Ovary (tissue), 7 donors: ENCODE measurements at regions not wholly inside any gene's neighbourhood (a gene's known extent, or its start where the extent isn't known, plus 50 kb on each side); places are given as distances from the start of the nearest gene placed in this dataset.

Experiments used
- DNase-seq, 5 donors: peaks; one replicate each; pipeline ENCODE4 v3.0.0-alpha.2; 2019 to 2020
- H3K27ac ChIP-seq, 2 donors: fragments of 200-600 bp; one replicate each; pipeline versions ENCODE4 v1.5.1 to v1.8.0; 2019 to 2022
- H3K27me3 ChIP-seq: fragments of 200-600 bp; one replicate; pipeline ENCODE4 v1.8.0; 2022
- H3K36me3 ChIP-seq: fragments of 200-600 bp; sonication (generic); one replicate; pipeline ENCODE4 v1.5.1; 2019
- H3K4me1 ChIP-seq: one replicate; pipeline ENCODE4 v1.8.1; 2013; ENCODE audit warnings: mild to moderate bottlenecking, moderate library complexity; ENCODE audit not compliant: insufficient read depth
- H3K4me3 ChIP-seq: fragments of 200-600 bp; sonication (generic); one replicate; pipeline ENCODE4 v1.5.1; 2017
- H3K9me3 ChIP-seq, 2 donors: fragments of 200-600 bp in 1 of 2; sonication (generic) in 1 of 2; one replicate each; pipeline versions ENCODE4 v1.5.1 to v1.8.1; 2013 to 2019; ENCODE audit warnings: mild to moderate bottlenecking in 1 of 2, moderate library complexity in 1 of 2
- CTCF ChIP-seq, 3 donors: fragments of 450-650 bp in 2 of 3; fragments of 200-600 bp in 1 of 3; IDR thresholded peaks; one replicate each; pipeline versions ENCODE4 v1.5.1 to v1.8.0; 2016 to 2022; ENCODE audit warnings: antibody characterized with exemption in 3 of 3, mild to moderate bottlenecking in 1 of 3
- EP300 ChIP-seq: sonication (generic); formaldehyde crosslinking; IDR thresholded peaks from one replicate; pipeline ENCODE4 v1.6.1; 2017; ENCODE audit warnings: antibody characterized with exemption
- POLR2A ChIP-seq: fragments of 450-650 bp; IDR thresholded peaks from one replicate; pipeline ENCODE4 v1.6.1; 2017; ENCODE audit warnings: antibody characterized with exemption, mild to moderate bottlenecking, moderate library complexity
- WGBS, 3 donors: extraction: QIAGEN DNeasy Blood & Tissue Kit in 1 of 3; methylation state at CpG; one replicate each; pipeline versions ENCODE4 v1.1.5 to v1.1.7; 2013 to 2017; 5-methylcytosine and 5-hydroxymethylcytosine counted together
- intact Hi-C, 4 donors: fragments of 100-400 bp; cut with DNase I; formaldehyde crosslinking; loops; one replicate each; pipeline versions ENCODE4 v1.11.0 to v1.15.1; 2022 to 2023
- donor health status: DM: no; HTN: no; CAD: no; lungs with moderate emphysema.
- donor health status: DM: no; HTN: no; CAD: no.
- donor health status: Bipolar disorder and iron deficiency.
- donor health status: DM: no; HTN: no; CAD: no.
- donor health status: DM: yes; HTN: yes; CAD: no.

- no peaks in the 10 kb centered on the region for H3K9me3 ChIP-seq
- DNase-seq = no peak
- no peak overlapping the region for H3K27ac ChIP-seq
- H3K36me3 ChIP-seq = no peaks in the 10 kb centered on the region
- H3K27me3 ChIP-seq = no peaks in the 10 kb centered on the region
- H3K4me3 ChIP-seq = no peak overlapping the region
- no peak for TF ChIP-seq EP300
- no peak for TF ChIP-seq POLR2A
- no peak for TF ChIP-seq CTCF (IDR thresholded peaks at IDR 0.05)
- peaks cover 8% of the 10 kb centered on the region for H3K4me1 ChIP-seq
- intact Hi-C loops = no loop called here
Observed at GRCh38 chr14:54085232-54085761, 128.7 kb upstream of the BMP4 start.

- Histone ChIP-seq H3K9me3 (no peaks in the 10 kb centered on the region), H3K4me3 (no peak overlapping the region), H3K4me1 (peaks cover 8% of the 10 kb centered on the region), H3K27ac (no peak overlapping the region), H3K36me3 (no peaks in the 10 kb centered on the region), H3K27me3 (no peaks in the 10 kb centered on the region)
- no peak for TF ChIP-seq CTCF (IDR thresholded peaks at IDR 0.05)
- no peak for TF ChIP-seq EP300
- TF ChIP-seq POLR2A = no peak
- no peak for DNase-seq
- intact Hi-C loops = no loop called here
- 7 to 17% (median 9%) methylated on average over 4 of the region's 4 CpGs for WGBS, 3 donors
Observed at GRCh38 chr14:54085841-54086240, 129.2 kb upstream of the BMP4 start.

DNA sequence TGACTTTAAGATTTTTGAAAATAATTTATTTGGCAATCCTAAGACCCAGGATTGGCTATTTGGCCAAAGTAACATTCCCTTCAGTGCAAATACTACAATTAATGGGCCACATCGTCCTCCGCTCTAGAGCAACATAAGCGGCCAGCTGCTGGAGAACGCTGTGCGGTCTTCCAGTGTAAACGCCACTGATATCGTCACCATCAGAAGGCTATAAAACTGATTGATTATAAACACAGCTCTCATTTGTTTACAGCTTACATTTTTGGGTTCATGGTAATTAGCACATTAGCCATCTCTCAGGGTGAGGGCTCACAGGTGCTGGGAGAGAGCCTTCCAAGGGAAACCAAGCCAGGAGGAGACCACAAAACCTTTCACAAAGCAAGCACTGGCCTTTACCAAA is 130.1 kb upstream of the BMP4 start:
- Histone ChIP-seq H3K4me1 (peaks cover 8% of the 10 kb centered on the region), H3K27ac (no peak overlapping the region), H3K27me3 (no peaks in the 10 kb centered on the region), H3K9me3 (no peaks in the 10 kb centered on the region), H3K4me3 (no peak overlapping the region), H3K36me3 (no peaks in the 10 kb centered on the region)
- intact Hi-C loops = no loop called here
- TF ChIP-seq EP300 = no peak
- TF ChIP-seq POLR2A = no peak
- TF ChIP-seq CTCF (IDR thresholded peaks at IDR 0.05) = no peak
- 27 to 58% (median 39%) methylated on average over 7 of the region's 7 CpGs for WGBS, 3 donors
- no peak for DNase-seq

GRCh38 chr14:54087376-54087775 is 130.8 kb upstream of the BMP4 start:
- 29 to 47% (median 37%) methylated on average over 4 of the region's 4 CpGs for WGBS, 3 donors
- TF ChIP-seq POLR2A = no peak
- no peak for TF ChIP-seq EP300
- no peak for TF ChIP-seq CTCF (IDR thresholded peaks at IDR 0.05)
- Histone ChIP-seq H3K4me1 (peaks cover 8% of the 10 kb centered on the region), H3K27me3 (no peaks in the 10 kb centered on the region), H3K4me3 (no peak overlapping the region), H3K9me3 (no peaks in the 10 kb centered on the region), H3K27ac (no peak overlapping the region), H3K36me3 (no peaks in the 10 kb centered on the region)
- DNase-seq = no peak
- intact Hi-C loops = no loop called here

DNA sequence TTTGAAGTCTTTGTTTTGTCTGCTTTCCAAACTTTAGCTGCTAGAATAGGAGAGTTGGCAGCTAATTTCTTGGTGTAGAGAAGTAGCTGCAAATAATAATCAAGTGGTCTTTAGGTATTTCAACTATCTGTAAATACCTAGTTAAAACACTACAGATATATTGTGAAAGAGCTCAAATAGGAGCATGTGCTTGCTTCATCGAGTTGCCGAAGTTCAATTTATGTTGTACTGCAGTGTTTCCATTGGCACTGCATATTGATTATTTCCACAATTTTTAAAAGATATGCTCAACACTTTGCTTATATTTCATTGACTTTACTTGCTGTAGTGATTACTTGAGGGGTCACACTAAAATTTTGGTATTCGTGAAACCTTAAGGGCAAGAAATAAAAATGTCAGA is 131.6 kb upstream of the BMP4 start:
- 25 to 41% (median 27%) methylated on average over 3 of the region's 3 CpGs for WGBS, 3 donors
- H3K4me3 ChIP-seq = no peak overlapping the region
- TF ChIP-seq EP300 (no peak), CTCF (IDR thresholded peaks at IDR 0.05) (no peak), POLR2A (no peak)
- H3K4me1 ChIP-seq = peaks cover 8% of the 10 kb centered on the region
- no peak for DNase-seq
- H3K27me3 ChIP-seq = no peaks in the 10 kb centered on the region
- no peak overlapping the region for H3K27ac ChIP-seq
- no peaks in the 10 kb centered on the region for H3K36me3 ChIP-seq
- intact Hi-C loops = no loop called here
- no peaks in the 10 kb centered on the region for H3K9me3 ChIP-seq
